GM12878 (cell line): ENCODE measurements at regions not wholly inside any gene's neighbourhood (a gene's known extent, or its start where the extent isn't known, plus 50 kb on each side); places are given as distances from the start of the nearest gene placed in this dataset.
A peak's percentile ranks its signal among the peaks of the same experiment; 100 is the strongest.

ENCODE experiments used
- ATAC-seq: fragments of 200-7000 bp; cut with Tn5 transposase; 3 replicates; pipeline ENCODE4 v1.9.1; 2020; ENCODE audit warnings: mild to moderate bottlenecking, moderate library complexity
- BruUV-seq: library from RNA; stranded (reverse); fragments of 400-500 nt; replicated peaks from 2 replicates; lab custom pipeline; 2021; lab: Mats Ljungman, UMichigan
- CTCF ChIA-PET: fragments of 300-600 bp; sonication (Branson Sonifier 250); formaldehyde crosslinking; extraction: SDS; loops from one replicate; lab custom pipeline; 2021; ENCODE audit warnings: inconsistent platforms; lab: Yijun Ruan, JAX
- POLR2A ChIA-PET: fragments of 350-600 bp; formaldehyde crosslinking; extraction: SDS; loops from one replicate; lab custom pipeline; 2021; ENCODE audit warnings: inconsistent platforms; lab: Charles Lee
- RAD21 ChIA-PET: fragments of 300-600 bp; sonication (Branson Sonifier 250); formaldehyde crosslinking; loops from one replicate; lab custom pipeline; 2023; ENCODE audit warnings: antibody characterized with exemption; ENCODE audit not compliant: unreplicated experiment; lab: Charles Lee
- SMC1A ChIA-PET: fragments of 300-600 bp; sonication (Branson Sonifier 250); formaldehyde crosslinking; loops from one replicate; lab custom pipeline; 2023; ENCODE audit not compliant: unreplicated experiment, uncharacterized antibody; lab: Charles Lee
- DNase-seq: peaks from one replicate; pipeline ENCODE4 v3.0.0-alpha.2; 2011; ENCODE audit warnings: low read depth, low spot score
- FAIRE-seq: peaks from 3 replicates; lab custom pipeline; 2011; peaks lifted over from hg19 to GRCh38; lab: Jason Lieb, UNC
- H2AFZ ChIP-seq: 2 replicates; pipeline ENCODE4 v1.6.0; 2011; ENCODE audit warnings: low read depth, low read length, control low read depth; ENCODE audit not compliant: control insufficient read depth
- H3K27ac ChIP-seq: 2 replicates; pipeline ENCODE4 v1.5.1; 2011; ENCODE audit warnings: control low read depth; ENCODE audit not compliant: control insufficient read depth, insufficient read depth
- H3K27me3 ChIP-seq, 2 experiments: replicated peaks in 1 of 2; 2 replicates each; pipeline versions ENCODE4 v1.6.0 to v1.6.1; 2011; ENCODE audit warnings: low read length in 1 of 2; ENCODE audit not compliant: control insufficient read depth in 2 of 2, insufficient read depth in 2 of 2
- H3K36me3 ChIP-seq, 2 experiments: 2 replicates each; pipeline ENCODE4 v1.5.1; 2011; ENCODE audit warnings: low read length in 1 of 2; ENCODE audit not compliant: control insufficient read depth in 2 of 2, insufficient read depth in 2 of 2
- H3K4me1 ChIP-seq: 2 replicates; pipeline ENCODE4 v1.6.1; 2011; ENCODE audit warnings: mild to moderate bottlenecking, low read length, moderate library complexity, mixed read lengths; ENCODE audit not compliant: control insufficient read depth, insufficient read depth
- H3K4me2 ChIP-seq: 2 replicates; pipeline ENCODE4 v1.6.0; 2011; ENCODE audit warnings: control low read depth; ENCODE audit not compliant: control insufficient read depth, insufficient read depth
- H3K4me3 ChIP-seq: fragments of 200-600 bp; sonication (generic); 2 replicates; pipeline ENCODE4 v1.5.1; 2016
- H3K79me2 ChIP-seq: 2 replicates; pipeline ENCODE4 v1.6.0; 2011; ENCODE audit warnings: low read length; ENCODE audit not compliant: control insufficient read depth, insufficient read depth
- H3K9ac ChIP-seq: 2 replicates; pipeline ENCODE4 v1.8.0; 2011; ENCODE audit warnings: low read length, control low read depth, mixed read lengths; ENCODE audit not compliant: control insufficient read depth, insufficient read depth
- H3K9me3 ChIP-seq: replicated peaks from 3 replicates; pipeline ENCODE4 v1.5.1; 2011; ENCODE audit warnings: mild to moderate bottlenecking, low read length; ENCODE audit not compliant: control insufficient read depth, insufficient read depth
- H4K20me1 ChIP-seq: 2 replicates; pipeline ENCODE4 v1.6.0; 2011; ENCODE audit not compliant: control insufficient read depth, insufficient read depth
- LARP7 ChIP-seq: fragments of 450-650 bp; IDR thresholded peaks from 2 replicates; pipeline ENCODE4 v1.6.1; 2017; ENCODE audit warnings: mild to moderate bottlenecking
- SPI1 ChIP-seq: IDR thresholded peaks from 2 replicates; pipeline ENCODE4 v1.6.1; 2011; ENCODE audit warnings: low read depth, mild to moderate bottlenecking, low read length, moderate library complexity, borderline replicate concordance; ENCODE audit not compliant: insufficient read depth
- ZBTB4 ChIP-seq: fragments of 450-650 bp; formaldehyde crosslinking; IDR thresholded peaks from 2 replicates; pipeline ENCODE4 v1.4.0; 2022; ENCODE audit warnings: mild to moderate bottlenecking, moderate library complexity
- WGBS: methylation state at CpG from one replicate; pipeline ENCODE4 v1.1.6; 2016; ENCODE audit warnings: low lambda C conversion rate; ENCODE audit not compliant: insufficient replicate concordance, insufficient coverage; ENCODE audit errors: missing lambda C conversion rate; 5-methylcytosine and 5-hydroxymethylcytosine counted together
- in situ Hi-C: fragments of 300-500 bp; cut with MboI; formaldehyde crosslinking; loops from 9 replicates; pipeline ENCODE4 v1.14.3; 2018; ENCODE audit warnings: mixed read lengths
- intact Hi-C: fragments of 100-400 bp; cut with micrococcal nuclease; formaldehyde crosslinking; loops from one replicate; pipeline ENCODE4 v1.14.2; 2022; ENCODE audit not compliant: unreplicated experiment
- TF ChIP-seq, protein P1 (sequence below): fragments of 450-650 bp; IDR thresholded peaks from 2 replicates; pipeline ENCODE4 v1.6.1; 2018; ENCODE audit warnings: mild to moderate bottlenecking, low read depth, moderate library complexity; ENCODE audit not compliant: partially characterized antibody

DNA sequence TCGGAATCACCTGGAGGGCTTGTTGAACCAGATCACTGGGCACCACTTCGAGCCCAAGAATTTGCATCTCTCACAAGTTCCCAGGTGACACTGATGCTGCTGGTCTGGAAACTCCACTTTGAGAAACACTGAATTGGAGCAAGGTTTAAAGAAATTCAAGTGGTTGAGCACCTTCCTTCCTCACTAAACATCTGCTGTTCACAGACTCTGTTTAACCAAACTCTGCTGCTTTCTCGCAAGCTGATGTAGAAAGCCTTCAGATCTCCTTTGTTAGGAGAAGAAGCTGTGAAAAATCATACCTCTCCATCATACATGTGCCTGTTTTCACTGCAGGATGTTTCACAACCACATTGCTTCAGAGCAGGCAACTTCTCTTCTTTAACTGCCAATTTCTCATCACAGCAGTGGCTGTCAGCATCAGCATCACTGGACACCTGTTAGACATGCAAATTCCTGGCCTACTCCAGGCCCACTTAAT lies 87.5 kb upstream of the TOP1 start (continued):
- TF ChIP-seq, protein P1, sequence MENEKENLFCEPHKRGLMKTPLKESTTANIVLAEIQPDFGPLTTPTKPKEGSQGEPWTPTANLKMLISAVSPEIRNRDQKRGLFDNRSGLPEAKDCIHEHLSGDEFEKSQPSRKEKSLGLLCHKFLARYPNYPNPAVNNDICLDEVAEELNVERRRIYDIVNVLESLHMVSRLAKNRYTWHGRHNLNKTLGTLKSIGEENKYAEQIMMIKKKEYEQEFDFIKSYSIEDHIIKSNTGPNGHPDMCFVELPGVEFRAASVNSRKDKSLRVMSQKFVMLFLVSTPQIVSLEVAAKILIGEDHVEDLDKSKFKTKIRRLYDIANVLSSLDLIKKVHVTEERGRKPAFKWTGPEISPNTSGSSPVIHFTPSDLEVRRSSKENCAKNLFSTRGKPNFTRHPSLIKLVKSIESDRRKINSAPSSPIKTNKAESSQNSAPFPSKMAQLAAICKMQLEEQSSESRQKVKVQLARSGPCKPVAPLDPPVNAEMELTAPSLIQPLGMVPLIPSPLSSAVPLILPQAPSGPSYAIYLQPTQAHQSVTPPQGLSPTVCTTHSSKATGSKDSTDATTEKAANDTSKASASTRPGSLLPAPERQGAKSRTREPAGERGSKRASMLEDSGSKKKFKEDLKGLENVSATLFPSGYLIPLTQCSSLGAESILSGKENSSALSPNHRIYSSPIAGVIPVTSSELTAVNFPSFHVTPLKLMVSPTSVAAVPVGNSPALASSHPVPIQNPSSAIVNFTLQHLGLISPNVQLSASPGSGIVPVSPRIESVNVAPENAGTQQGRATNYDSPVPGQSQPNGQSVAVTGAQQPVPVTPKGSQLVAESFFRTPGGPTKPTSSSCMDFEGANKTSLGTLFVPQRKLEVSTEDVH, result no peak

DNA sequence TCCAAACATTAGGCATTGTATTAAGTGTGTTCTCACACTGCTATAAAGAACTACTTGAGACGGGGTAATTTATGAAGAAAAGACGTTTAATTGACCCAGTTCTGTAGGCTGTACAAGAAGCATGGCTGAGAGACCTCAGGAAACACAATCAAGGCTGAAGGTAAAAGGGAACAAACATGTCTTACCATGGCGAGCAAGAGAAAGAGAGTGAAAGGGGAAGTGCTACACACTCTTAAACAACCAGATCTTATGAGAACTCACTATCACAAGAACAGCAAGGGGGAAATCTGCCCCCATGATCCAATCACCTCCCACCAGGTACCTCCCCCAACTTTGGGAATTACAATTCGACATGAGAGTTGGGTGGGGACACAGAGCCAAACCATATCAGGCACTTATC lies 86.6 kb upstream of the TOP1 start:
- no peaks in the 10 kb centered on the region for H3K36me3 ChIP-seq
- no peak overlapping the region for H3K9ac ChIP-seq
- DNase-seq (no peak), FAIRE-seq (no peak), ATAC-seq (peak; percentile 70)
- H3K4me3 ChIP-seq, result no peak overlapping the region
- ChIA-PET POLR2A (no interaction called here), SMC1A (interaction anchor here (1.3 kb wide), 1 partner anchor 197 kb away, joined by 3 read pairs; no protein-coding TSS in a partner anchor), RAD21 (interaction anchor here (1.5 kb wide), 1 partner anchor 21 kb away, joined by 3 read pairs; no protein-coding TSS in a partner anchor), CTCF (interaction anchor here (0.7 to 1.9 kb wide), 2 partner anchors 21 to 1773 kb away, joined by 3 to 6 read pairs; no protein-coding TSS in a partner anchor)
- in situ Hi-C loops, result no loop called here
- H2AFZ ChIP-seq, result peak overlapping the region; percentile 64
- H3K27ac ChIP-seq, result peak overlapping the region; percentile 67
- 15% methylated on average over 4 of the region's 4 CpGs for WGBS
- H3K79me2 ChIP-seq, result no peaks in the 10 kb centered on the region
- peak overlapping the region; percentile 25; the same call in 1 of the 2 replicates for H3K4me2 ChIP-seq
- no peaks in the 10 kb centered on the region for H3K27me3 ChIP-seq
- peaks cover 14% of the 10 kb centered on the region for H3K4me1 ChIP-seq
- TF ChIP-seq LARP7, result no peak
- peak; percentile 90 for TF ChIP-seq SPI1
- TF ChIP-seq ZBTB4 (CRISPR knock-in tag), result no peak
- no TSS peak for BruUV-seq
- no peaks in the 10 kb centered on the region for H3K9me3 ChIP-seq
- no peaks in the 10 kb centered on the region for H4K20me1 ChIP-seq
- intact Hi-C loops, result no loop called here
